GM19023 (cell line): ENCODE measurements at regions not wholly inside any gene's neighbourhood (a gene's known extent, or its start where the extent isn't known, plus 50 kb on each side); places are given as distances from the start of the nearest gene placed in this dataset.
"Not testable (repeated sequence)": the region's sequence is repeated elsewhere in the genome, so short reads cannot be mapped to it uniquely, and the experiment has no call there.

ENCODE experiments used
- ATAC-seq: cut with Tn5 transposase; IDR thresholded peaks from one replicate; pipeline ENCODE4 v1.9.1; 2021; ENCODE audit warnings: mild to moderate bottlenecking, moderate library complexity; ENCODE audit not compliant: unreplicated experiment

- ATAC-seq: no peak
Observed at GRCh38 chr14:40072175-40072574, 639.9 kb upstream of the FBXO33 start.

GRCh38 chr14:40058901-40059897 is 627.0 kb upstream of the FBXO33 start:
- ATAC-seq: no peak

- ATAC-seq: no peak
Observed at GRCh38 chr14:40053416-40053815, 621.2 kb upstream of the FBXO33 start.

GRCh38 chr14:40028991-40029390 is 596.8 kb upstream of the FBXO33 start:
- no peak for ATAC-seq

GRCh38 chr14:40025101-40025500 is 592.9 kb upstream of the FBXO33 start:
- no peak for ATAC-seq

GRCh38 chr14:40010961-40011360 is 578.7 kb upstream of the FBXO33 start:
- no peak for ATAC-seq

GRCh38 chr14:40009771-40010170 is 577.5 kb upstream of the FBXO33 start:
- no peak for ATAC-seq

- not testable (repeated sequence) for ATAC-seq
Observed at GRCh38 chr14:40008345-40008744, 576.1 kb upstream of the FBXO33 start.

GRCh38 chr14:40004871-40005500 is 572.8 kb upstream of the FBXO33 start:
- ATAC-seq: no peak

GRCh38 chr14:40003773-40004172 is 571.5 kb upstream of the FBXO33 start:
- ATAC-seq: no peak

- no peak for ATAC-seq
Observed at GRCh38 chr14:39998854-39999253, 566.6 kb upstream of the FBXO33 start.

GRCh38 chr14:39998114-39998513 is 565.9 kb upstream of the FBXO33 start:
- ATAC-seq: no peak

GRCh38 chr14:39991041-39991440 is 558.8 kb upstream of the FBXO33 start:
- no peak for ATAC-seq

- ATAC-seq: no peak
Observed at GRCh38 chr14:39988939-39989338, 556.7 kb upstream of the FBXO33 start.

- ATAC-seq: no peak
Observed at GRCh38 chr14:39984323-39984722, 552.1 kb upstream of the FBXO33 start.

- ATAC-seq: no peak
Observed at GRCh38 chr14:39977198-39977597, 545.0 kb upstream of the FBXO33 start.

GRCh38 chr14:39974036-39974435 is 541.8 kb upstream of the FBXO33 start:
- ATAC-seq: peak; percentile 98

GRCh38 chr14:39972704-39973103 is 540.5 kb upstream of the FBXO33 start:
- ATAC-seq: no peak

GRCh38 chr14:39967885-39968284 is 535.7 kb upstream of the FBXO33 start:
- ATAC-seq: peak; percentile 45

GRCh38 chr14:39957987-39958386 is 525.8 kb upstream of the FBXO33 start:
- peak; percentile 62 for ATAC-seq

GRCh38 chr14:39957290-39957689 is 525.1 kb upstream of the FBXO33 start:
- ATAC-seq: no peak

GRCh38 chr14:39956372-39956771 is 524.1 kb upstream of the FBXO33 start:
- ATAC-seq: no peak
